ENCODE measurements at regions not wholly inside any gene's neighbourhood (a gene's known extent, or its start where the extent isn't known, plus 50 kb on each side); places are given as distances from the start of the nearest gene placed in this dataset.
A peak's percentile ranks its signal among the peaks of the same experiment; 100 is the strongest.

DNA sequence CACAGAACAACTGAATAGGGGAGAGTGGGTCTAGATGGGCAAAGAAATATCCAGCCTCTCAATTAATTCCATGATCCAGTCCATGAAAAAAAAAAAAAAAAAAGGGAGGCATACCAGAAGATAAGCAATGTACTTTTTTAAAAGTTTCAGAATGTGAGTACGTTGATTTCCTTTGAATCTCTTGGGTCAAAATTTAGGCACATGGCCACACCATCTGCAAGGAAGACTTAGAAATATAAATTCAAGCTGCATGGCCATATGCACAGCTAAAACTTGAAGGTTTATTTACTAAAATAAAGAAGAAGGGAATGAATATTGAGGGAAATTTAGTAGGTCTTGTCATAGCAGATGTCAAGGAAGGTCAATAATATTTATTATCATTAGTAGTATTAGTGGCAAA lies 286.5 kb upstream of the CDH7 start:
- TF ChIP-seq, protein P1, sequence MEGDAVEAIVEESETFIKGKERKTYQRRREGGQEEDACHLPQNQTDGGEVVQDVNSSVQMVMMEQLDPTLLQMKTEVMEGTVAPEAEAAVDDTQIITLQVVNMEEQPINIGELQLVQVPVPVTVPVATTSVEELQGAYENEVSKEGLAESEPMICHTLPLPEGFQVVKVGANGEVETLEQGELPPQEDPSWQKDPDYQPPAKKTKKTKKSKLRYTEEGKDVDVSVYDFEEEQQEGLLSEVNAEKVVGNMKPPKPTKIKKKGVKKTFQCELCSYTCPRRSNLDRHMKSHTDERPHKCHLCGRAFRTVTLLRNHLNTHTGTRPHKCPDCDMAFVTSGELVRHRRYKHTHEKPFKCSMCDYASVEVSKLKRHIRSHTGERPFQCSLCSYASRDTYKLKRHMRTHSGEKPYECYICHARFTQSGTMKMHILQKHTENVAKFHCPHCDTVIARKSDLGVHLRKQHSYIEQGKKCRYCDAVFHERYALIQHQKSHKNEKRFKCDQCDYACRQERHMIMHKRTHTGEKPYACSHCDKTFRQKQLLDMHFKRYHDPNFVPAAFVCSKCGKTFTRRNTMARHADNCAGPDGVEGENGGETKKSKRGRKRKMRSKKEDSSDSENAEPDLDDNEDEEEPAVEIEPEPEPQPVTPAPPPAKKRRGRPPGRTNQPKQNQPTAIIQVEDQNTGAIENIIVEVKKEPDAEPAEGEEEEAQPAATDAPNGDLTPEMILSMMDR (IDR thresholded peaks at IDR 0.05): no peak

DNA sequence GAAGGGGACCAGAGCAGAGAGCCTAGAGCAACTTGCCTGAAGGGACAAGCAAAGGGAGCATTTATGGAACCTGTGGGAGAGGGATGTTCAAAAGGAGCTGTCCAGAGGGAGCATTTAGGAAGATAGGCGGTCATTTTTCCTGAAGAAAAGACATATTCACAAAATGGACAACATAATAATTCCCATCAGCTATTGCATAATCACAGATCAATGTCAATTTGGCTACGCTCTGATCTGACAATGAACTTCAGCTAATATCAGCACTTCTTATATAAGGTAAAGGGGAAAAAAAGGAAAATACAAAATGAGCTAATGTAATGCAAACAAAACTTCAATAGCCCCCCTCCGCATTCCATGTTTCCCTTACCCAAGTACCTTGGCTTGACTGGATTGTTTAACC lies 291.1 kb upstream of the CDH7 start:
- TF ChIP-seq, protein P1 (IDR thresholded peaks at IDR 0.05): no peak

DNA sequence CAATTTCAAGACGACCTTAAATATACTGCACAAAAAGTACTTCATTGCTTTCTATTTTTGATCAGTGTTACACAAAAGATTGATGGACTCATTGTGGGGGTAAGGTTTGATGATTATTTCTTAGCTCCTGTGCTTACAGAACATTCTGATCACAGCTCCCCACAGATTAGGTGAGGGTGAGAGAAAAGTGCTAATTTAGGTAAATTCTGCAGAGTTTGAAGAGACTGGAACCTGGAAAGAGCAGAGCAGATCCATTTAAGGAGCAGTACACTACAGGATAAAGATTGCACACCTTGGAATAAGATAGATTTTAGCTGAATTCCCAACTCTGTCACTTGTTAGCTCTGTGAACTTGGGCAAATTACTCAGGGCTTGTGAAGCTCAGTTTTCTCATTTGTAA lies 291.9 kb upstream of the CDH7 start:
- TF ChIP-seq, protein P1 (IDR thresholded peaks at IDR 0.05): no peak

DNA sequence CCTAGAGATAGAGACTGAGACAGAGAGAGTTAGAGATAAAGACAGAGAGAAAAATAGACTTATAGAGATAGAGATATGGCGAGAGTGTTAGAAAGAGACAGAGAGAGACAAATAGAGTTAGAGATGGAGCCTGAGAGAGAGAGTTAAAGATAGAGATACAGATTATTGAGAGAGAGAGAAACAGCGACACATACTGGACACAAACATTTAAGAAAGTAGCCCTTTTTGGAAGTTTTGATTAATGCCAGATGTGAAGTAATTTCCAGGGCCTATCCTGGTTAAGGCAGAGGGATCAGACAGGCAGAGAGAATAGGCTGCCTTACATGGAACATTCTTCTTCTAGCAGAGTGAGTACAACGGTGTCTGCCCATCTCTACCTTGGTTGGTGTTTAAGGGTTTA lies 311.6 kb upstream of the CDH7 start:
- TF ChIP-seq, protein P1 (IDR thresholded peaks at IDR 0.05): peak; percentile 60

DNA sequence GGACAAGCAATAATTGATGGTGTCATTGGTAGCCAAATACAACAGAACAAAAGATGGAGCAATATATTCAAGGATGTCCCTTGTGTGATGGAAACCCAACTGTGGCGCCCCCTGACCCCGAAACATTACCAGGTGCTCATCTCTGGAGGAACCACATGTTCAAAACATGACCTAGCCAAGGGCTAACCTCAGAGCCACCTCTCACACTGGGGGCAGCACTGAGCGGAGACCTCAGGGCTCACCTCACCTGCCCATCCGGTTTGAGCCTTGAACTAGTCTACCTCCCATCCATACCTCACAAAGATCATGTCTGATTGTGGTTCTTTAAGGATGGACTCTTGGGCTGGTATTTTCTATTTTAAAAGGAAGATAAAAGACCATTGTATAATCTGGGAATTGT lies 314.4 kb upstream of the CDH7 start:
- TF ChIP-seq, protein P1 (IDR thresholded peaks at IDR 0.05): no peak

DNA sequence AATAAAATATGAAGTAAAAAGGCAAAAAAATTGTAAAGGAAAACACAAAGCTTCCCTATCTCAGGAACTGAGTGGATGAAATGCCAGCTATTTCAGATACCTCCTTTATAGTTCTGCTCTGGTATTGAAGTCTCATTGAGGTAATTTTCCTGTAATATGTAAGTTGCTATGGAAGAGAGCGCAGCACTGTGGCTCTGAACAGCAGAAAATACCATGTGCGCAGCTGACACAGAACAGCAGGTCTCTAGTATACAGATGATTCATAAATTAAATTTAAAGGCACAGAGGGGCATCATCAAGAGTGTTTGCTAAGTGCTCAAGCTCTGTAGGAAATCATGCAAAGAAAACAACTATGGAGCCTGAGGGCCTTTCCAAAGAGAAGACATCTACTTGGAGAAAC lies 315.3 kb upstream of the CDH7 start:
- TF ChIP-seq, protein P1 (IDR thresholded peaks at IDR 0.05): no peak

DNA sequence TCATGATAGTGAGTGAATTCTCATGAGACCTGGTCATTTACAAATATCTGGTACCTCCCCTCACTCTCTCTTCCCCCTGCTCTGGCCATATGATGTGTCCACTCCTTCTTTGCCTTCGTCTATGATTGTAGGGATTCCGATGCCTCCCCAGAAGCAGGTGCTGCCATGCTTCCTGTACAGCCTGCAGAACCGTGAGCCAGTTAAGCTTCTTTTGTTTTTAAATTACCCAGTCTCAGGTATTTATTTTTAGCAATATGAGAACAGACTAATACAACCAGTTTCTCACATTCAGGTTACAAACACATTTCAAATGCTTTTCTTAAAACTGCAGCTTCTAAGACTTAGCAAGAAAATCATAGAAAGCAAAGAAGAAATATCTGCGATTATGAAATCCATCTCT lies 321.2 kb upstream of the CDH7 start:
- TF ChIP-seq, protein P1 (IDR thresholded peaks at IDR 0.05): no peak

DNA sequence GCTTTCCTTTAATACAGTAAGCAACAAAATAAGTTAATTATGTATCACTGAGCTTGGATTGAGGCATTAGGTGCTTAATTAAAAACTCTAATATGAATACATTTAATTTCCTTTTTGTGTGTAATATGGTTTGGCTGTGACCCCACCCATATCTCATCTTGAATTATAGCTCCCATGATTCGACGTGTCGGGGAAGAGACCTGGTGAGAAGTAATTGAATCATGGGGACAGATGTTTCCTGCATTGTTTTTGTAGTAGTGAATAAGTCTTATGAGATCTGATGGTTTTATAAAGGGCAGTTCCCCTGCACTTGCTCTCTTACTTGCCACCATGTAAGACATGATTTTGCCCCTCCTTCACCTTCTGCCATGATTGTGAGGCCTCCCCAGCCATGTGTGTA lies 325.4 kb upstream of the CDH7 start:
- TF ChIP-seq, protein P1 (IDR thresholded peaks at IDR 0.05): no peak
